ENCODE measurements at regions not wholly inside any gene's neighbourhood (a gene's known extent, or its start where the extent isn't known, plus 50 kb on each side); places are given as distances from the start of the nearest gene placed in this dataset.

GRCh38 chr13:109651854-109652253 is 134.5 kb downstream of the IRS2 start:
- no peak overlapping the region for H3K27ac ChIP-seq
- WGBS, 2 donors, result 62 to 70% methylated on average over 6 of the region's 6 CpGs
- DNase-seq, result no peak
- no peak for TF ChIP-seq CTCF (IDR thresholded peaks at IDR 0.05)
- TF ChIP-seq POLR2A (IDR thresholded peaks at IDR 0.05), result no peak
- H3K4me3 ChIP-seq (replicated peaks in 1 of 3), result no peak overlapping the region
- H3K27me3 ChIP-seq, result no peaks in the 10 kb centered on the region
- intact Hi-C loops (cut with DNase I), result no loop called here
- H3K4me1 ChIP-seq, result no peaks in the 10 kb centered on the region
- H3K9me3 ChIP-seq, result no peaks in the 10 kb centered on the region
- no peaks in the 10 kb centered on the region for H3K36me3 ChIP-seq

- 92 to 95% methylated on average over 5 of the region's 5 CpGs for WGBS, 2 donors
- intact Hi-C loops (cut with DNase I), result no loop called here
- no peaks in the 10 kb centered on the region for H3K9me3 ChIP-seq
- no peaks in the 10 kb centered on the region for H3K27me3 ChIP-seq
- no peaks in the 10 kb centered on the region for H3K36me3 ChIP-seq
- H3K4me3 ChIP-seq (replicated peaks in 1 of 3), result no peak overlapping the region
- no peak overlapping the region for H3K27ac ChIP-seq
- no peak for DNase-seq
- TF ChIP-seq POLR2A (IDR thresholded peaks at IDR 0.05) (no peak), CTCF (IDR thresholded peaks at IDR 0.05) (no peak)
- H3K4me1 ChIP-seq, result no peaks in the 10 kb centered on the region
Observed at GRCh38 chr13:109651311-109651710, 135.1 kb downstream of the IRS2 start.

- Histone ChIP-seq H3K27me3 (no peaks in the 10 kb centered on the region), H3K4me3 (replicated peaks in 1 of 3) (no peak overlapping the region), H3K4me1 (no peaks in the 10 kb centered on the region), H3K27ac (no peak overlapping the region), H3K9me3 (no peaks in the 10 kb centered on the region), H3K36me3 (no peaks in the 10 kb centered on the region)
- TF ChIP-seq CTCF (IDR thresholded peaks at IDR 0.05), result no peak
- no peak for TF ChIP-seq POLR2A (IDR thresholded peaks at IDR 0.05)
- DNase-seq, result no peak
- 92 to 93% methylated on average over 3 of the region's 3 CpGs for WGBS, 2 donors
- intact Hi-C loops (cut with DNase I), result no loop called here
Observed at GRCh38 chr13:109650861-109651260, 135.5 kb downstream of the IRS2 start.

GRCh38 chr13:109649713-109650112 is 136.7 kb downstream of the IRS2 start:
- Histone ChIP-seq H3K4me1 (no peaks in the 10 kb centered on the region), H3K36me3 (no peaks in the 10 kb centered on the region), H3K27me3 (no peaks in the 10 kb centered on the region), H3K27ac (no peak overlapping the region), H3K9me3 (no peaks in the 10 kb centered on the region), H3K4me3 (replicated peaks in 1 of 3) (no peak overlapping the region)
- intact Hi-C loops (cut with DNase I), result no loop called here
- TF ChIP-seq CTCF (IDR thresholded peaks at IDR 0.05) (no peak), POLR2A (IDR thresholded peaks at IDR 0.05) (no peak)
- DNase-seq, result no peak
- WGBS, 2 donors, result 92 to 94% methylated on average over 3 of the region's 3 CpGs

GRCh38 chr13:109647699-109648098 is 138.7 kb downstream of the IRS2 start:
- DNase-seq, result no peak
- H3K27me3 ChIP-seq, result no peaks in the 10 kb centered on the region
- H3K36me3 ChIP-seq, result no peaks in the 10 kb centered on the region
- H3K4me3 ChIP-seq (replicated peaks in 1 of 3), result no peak overlapping the region
- intact Hi-C loops (cut with DNase I), result no loop called here
- H3K27ac ChIP-seq, result no peak overlapping the region
- H3K4me1 ChIP-seq, result no peaks in the 10 kb centered on the region
- no peaks in the 10 kb centered on the region for H3K9me3 ChIP-seq
- WGBS, 2 donors, result 80 to 90% methylated on average over 2 of the region's 2 CpGs
- TF ChIP-seq CTCF (IDR thresholded peaks at IDR 0.05), result no peak
- no peak for TF ChIP-seq POLR2A (IDR thresholded peaks at IDR 0.05)
